GM19397 (cell line): ENCODE measurements at regions not wholly inside any gene's neighbourhood (a gene's known extent, or its start where the extent isn't known, plus 50 kb on each side); places are given as distances from the start of the nearest gene placed in this dataset.

ENCODE experiments used
- ATAC-seq: cut with Tn5 transposase; IDR thresholded peaks from one replicate; pipeline ENCODE4 v1.9.1; 2021; ENCODE audit warnings: mild to moderate bottlenecking, moderate library complexity; ENCODE audit not compliant: unreplicated experiment

DNA sequence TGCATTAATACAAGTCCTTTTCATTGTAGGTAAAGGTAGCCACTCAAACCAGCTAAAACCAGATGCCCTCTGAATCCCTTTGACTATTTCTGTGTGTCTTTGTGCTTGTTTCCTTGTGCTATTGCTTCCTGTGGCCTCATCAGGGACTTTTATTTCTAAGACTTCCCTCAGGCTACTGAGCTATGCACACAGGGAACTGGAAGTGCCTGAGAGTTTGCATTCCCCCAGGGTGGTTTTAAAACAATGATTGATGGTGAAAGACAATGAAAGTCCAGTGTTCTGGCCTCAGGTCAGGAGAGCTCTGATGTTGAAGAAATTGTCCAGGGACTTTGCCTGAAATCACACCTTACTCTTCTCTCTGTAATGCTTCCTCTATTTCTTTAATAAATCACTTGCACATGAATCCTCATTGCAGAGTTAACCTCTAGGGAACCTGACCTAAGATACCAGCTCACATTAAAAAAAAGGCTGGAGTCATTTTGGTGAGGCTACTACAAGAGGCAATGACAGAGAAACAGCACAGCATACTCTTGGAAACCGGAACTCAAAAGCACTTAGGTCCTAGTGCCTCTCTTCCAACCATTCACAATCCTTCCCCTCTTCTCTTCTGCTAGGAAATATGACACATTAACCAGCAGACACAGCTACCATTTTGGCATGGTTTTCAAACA is 158.1 kb upstream of the NREP start:
- ATAC-seq, result no peak

DNA sequence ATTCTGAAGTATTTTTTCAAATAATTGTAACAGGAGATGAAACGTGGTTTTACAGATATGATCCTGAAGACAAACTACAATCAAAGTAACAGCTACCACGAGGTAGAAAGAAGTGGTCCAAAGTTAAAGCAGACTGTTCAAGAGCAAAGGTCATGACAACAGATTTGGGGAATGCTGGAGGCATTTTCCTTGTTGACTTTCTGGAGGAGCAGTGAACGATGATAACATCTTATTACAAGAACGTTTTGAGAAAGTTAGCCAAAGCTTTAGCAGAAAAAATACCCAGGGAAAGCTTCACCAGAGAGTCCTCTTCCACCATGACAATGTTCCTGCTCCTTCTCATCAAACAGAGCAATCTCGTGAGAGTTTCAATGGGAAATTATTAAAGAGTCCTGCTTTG is 145.4 kb upstream of the NREP start:
- no peak for ATAC-seq

DNA sequence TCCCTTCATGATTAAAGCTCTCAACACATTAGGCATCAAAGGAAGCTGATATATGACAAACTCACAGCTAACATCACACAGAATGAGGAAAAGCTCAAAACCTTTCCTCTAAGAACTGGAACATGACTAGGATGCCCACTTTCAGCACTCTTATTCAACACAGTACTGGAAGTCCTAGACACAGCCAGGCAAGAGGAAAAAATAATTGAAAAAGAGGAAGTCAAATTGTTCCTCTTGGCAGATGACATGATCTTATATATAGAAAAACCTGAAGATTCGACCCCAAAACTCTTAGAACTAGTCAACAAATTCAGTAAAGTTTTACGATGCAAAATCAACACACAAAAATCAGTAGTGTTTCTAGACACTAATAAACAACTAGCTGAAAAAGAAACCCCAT is 144.3 kb upstream of the NREP start:
- ATAC-seq, result no peak

DNA sequence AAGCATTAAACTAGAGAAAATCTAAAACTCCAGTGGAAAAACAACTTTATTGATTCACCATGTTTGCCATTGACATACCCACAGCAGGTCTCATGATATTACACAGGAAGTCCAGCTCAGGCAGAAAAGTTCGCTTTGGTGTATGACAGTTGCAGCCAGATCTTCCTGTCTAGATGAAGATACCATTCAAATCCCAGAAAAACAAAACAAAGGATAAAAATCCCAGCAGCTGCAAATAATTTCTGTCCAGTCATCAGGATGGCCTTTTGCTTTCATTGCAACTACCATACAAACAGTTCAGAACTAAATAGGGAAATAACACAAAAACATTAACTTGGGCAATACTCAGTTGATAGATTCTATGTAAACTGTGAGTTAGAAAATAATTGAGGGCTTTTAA is 136.0 kb upstream of the NREP start:
- no peak for ATAC-seq

DNA sequence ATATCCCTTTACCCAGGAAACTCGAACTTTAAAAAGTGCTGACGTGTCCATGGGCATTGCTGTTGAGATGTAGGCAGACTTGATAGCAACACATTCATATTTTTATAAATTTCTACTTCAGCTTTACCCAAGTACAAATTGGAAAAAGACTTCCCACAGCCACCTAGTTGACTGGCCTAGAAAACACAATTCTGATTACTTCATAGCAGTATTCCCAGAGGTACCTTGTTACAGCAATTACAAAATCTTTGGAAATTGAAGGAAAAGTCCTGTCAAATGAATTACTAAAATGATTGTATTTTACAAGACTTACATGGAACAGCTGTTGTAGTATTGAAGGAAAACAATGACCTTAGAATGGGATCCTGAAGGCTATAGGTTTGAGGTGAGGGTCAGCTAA is 130.7 kb upstream of the NREP start:
- ATAC-seq, result no peak

DNA sequence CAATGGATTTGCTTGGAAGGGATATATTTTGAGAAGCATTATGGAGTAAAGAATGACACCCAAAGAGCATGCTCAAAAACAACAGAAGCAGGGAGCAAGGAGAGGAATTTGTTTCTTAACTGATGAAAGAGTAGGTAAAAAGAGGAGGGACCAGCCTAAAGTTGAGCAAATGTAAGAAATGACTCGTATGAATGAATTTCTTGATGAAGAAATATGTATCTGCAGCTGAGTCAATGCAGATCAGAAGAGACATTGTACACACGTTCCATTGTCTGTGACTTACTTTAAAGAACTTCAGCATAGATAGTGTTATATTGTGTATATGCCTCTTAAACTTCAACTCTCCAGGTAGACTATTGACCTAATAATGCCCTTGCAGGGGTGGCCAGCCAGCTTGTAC is 112.7 kb upstream of the NREP start:
- no peak for ATAC-seq

DNA sequence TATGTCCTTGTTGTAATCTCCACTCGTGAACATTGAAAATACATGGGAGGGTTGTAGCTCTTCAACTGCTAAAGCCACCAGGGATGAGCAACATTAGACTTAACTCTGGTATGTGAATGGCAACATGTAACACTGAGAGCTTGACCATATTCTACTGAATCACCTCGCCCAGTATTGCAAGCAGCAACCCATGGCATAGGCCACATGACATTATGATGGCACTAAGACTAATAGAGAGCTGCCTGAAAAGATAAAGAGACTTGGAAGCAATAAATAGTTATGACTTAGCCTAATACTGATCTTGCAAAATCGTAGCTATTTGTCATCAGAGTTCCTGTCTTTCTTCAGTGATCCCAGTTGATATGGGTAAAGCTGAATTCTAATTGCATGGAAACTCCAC is 108.4 kb upstream of the NREP start:
- no peak for ATAC-seq

DNA sequence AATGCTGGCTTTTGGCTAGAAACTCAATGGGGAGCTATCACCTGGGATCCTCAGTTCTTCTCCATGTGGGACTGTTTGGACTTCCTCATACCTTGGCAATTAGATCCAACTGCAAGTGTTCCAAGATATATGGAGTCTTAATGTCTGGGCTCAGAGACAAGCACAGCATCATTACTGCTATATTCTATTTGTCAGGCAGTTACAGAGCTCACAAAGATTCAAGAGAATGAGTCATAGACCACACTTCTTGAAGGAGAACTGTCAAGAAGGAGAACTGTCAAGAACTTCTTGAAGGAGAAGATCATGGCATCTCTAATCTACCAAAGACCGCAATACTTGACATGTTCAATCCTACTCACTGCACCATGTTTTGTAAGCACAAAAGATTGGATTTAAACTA is 106.8 kb upstream of the NREP start:
- ATAC-seq, result no peak

DNA sequence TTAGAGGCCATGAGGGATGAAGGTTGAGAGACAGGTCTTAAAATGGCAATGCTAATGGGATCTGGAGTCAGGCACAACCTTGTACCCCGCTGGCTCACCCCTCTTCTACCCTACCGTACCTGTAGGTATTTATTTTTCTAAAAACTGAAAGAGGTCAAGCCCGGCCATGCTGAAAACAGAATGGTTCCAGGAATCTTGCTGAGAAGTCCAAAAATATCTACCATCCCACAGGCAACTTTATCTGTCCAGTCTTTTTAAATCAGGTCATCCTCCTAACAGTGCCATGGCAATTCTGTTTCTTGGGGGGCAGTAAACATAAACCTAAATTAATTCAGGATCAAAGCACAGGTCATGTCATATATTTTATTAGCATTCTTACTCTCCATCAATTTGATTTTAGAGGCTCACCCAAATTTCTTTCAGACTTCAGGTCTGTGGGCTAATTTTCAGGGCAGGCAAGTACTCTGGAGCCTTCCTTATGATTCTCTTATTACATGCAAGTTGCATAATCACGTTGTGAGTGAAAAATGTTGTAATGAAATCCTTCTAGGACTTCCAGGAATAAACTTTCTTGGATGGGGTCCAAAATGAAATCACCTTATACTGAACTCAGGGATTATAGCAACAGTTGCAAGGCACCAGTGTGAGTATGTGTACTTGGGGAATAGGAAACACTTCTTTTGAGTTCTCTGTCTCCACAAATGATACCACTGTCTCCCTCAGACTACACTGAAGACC is 102.7 kb upstream of the NREP start:
- no peak for ATAC-seq

- no peak for ATAC-seq
Observed at GRCh38 chr5:111859031-111859430, 102.0 kb upstream of the NREP start.

- no peak for ATAC-seq
Observed at GRCh38 chr5:111857623-111858022, 100.6 kb upstream of the NREP start.

DNA sequence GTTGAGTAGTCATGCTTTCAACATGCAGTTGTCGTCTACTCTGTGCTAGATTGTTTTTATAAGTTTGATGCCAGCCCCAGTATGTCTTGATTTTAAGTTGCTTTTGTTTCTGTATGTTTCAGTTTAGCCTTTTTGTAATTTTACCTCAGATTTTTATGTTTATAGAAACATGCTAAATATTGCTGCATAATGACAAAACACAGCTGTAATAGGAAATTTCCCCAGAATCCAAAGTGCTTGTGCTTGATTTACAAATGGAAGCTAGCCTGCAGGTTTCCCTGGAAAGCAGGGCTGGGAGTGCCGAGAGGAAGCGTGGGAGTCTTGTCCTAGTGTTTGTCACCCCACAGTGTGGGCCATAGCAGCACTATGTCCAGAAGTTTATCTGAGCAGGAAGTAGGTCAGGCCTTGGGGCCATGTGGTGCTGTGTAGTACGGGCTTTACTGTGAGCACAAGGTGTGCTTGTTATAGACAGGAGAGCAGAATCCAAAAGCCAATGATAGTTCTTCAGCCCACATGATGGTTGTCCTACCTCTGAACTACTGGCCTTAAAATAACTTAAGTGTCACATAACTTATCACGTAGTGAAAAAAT is 100.0 kb upstream of the NREP start:
- no peak for ATAC-seq

- ATAC-seq, result no peak
Observed at GRCh38 chr5:111855356-111855755, 98.4 kb upstream of the NREP start.

DNA sequence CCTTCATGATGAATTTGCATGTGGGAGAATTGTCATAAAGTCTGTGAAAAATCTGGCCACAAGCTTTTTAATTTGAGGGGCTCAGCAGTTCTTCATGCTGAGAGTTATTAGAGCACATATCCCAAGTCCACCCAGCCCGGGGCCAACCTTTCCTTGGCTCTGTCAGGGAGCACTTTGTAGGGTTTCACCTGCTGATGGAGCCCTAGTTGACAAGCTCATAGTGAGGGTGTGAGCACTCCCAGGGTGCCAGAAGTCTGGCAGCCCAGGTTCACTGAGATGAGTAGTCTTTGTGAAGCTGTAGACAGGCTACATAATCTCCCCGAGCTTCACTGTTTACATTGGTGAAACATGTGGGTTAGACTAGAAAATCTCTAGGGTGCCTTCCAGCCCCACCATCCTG is 97.2 kb upstream of the NREP start:
- ATAC-seq, result peak; percentile 7

- peak; percentile 74 for ATAC-seq
Observed at GRCh38 chr5:111853748-111854147, 96.8 kb upstream of the NREP start.

DNA sequence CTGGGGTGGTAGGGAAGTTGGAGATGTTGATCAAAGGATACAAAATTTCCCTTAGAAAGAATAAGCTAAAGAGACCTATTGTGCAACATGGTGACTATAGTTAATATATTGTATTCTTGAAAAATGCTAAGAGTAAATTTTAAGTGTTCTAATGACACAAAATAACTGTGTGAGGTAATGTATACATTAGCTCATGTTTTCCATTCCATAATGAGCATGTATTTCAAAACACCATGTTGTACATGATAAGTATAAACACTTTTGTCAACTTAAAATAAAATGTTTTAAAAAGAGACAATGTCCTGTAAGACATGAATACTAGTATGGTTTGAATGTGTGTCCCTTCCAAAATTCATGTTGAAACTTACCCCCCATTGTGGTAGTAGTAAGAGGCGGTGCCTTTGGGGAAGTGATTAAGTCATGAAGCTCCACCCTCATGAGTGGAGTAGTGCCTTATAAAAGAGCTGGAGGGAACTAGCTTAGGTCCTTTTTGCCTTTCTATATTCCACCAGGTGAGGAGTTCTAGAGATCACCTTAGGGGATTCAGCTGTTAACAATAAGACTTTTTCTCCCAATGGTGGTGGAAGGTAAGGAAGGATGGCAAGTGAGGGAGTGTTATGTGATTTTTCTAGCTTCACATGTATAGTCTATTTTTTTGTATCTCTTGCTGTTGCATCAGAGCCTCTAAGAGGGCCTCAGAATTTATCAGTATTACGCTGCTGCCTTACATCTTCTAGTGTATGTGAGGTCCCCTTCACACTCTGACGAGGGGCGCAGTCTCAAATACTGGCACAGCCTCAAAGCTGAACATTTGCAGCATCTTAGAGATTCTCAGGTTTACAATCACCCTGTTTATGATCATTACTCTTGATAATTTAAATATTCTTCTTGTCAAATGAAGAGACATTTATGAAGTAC is 94.9 kb upstream of the NREP start:
- no peak for ATAC-seq

GRCh38 chr5:111848476-111848875 is 91.5 kb upstream of the NREP start:
- no peak for ATAC-seq

GRCh38 chr5:111847052-111847925 is 90.3 kb upstream of the NREP start:
- ATAC-seq, result no peak

DNA sequence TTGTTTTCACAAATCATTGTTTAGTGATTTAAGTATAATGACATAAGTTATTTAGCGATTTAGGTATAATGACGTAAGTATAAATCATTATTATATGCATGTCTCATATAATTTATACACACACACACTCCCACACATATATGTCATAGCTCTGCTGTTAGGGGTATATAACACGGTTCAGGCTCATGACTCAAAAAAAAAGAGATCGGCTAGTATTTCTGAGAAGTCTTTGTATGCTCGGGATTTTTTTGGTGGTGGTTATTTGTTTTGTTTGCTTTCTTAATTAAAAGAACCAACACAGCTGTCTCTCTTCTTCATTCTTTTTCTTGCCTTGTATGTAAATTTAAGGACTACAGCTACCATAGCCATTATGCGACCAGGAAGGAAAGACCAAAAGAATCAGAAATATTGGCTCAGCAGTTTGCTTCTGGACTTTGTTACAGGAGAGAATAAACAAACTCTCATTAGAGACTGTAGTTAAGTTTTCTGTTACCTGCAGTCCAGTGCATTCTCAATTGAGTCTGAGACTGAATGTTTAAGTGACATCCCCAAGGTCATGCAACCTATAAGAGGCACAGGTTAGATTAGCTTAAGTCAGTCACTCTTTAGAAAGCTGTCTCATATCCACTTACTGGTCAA is 83.2 kb upstream of the NREP start:
- ATAC-seq, result no peak

DNA sequence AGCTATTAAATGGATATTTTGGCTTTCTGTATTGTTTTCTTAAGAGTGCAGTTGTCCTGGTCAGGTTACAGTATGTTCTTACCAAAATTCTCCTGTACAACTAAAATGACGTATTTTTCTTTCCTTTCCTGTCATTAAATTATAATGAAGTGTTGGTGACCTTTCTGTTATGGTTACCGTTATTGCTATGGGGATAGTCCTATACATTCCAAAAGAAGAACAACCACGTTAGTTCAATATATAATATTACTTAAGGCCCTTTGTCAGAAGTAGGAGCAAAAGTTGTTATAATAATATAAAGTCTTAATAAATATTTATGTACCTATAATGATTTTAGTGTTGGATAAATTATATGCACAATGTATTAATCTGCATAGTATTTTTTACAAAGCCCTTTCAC is 82.4 kb upstream of the NREP start:
- ATAC-seq, result no peak
